ENCODE measurements at regions not wholly inside any gene's neighbourhood (a gene's known extent, or its start where the extent isn't known, plus 50 kb on each side); places are given as distances from the start of the nearest gene placed in this dataset.

- TF ChIP-seq, protein P1, sequence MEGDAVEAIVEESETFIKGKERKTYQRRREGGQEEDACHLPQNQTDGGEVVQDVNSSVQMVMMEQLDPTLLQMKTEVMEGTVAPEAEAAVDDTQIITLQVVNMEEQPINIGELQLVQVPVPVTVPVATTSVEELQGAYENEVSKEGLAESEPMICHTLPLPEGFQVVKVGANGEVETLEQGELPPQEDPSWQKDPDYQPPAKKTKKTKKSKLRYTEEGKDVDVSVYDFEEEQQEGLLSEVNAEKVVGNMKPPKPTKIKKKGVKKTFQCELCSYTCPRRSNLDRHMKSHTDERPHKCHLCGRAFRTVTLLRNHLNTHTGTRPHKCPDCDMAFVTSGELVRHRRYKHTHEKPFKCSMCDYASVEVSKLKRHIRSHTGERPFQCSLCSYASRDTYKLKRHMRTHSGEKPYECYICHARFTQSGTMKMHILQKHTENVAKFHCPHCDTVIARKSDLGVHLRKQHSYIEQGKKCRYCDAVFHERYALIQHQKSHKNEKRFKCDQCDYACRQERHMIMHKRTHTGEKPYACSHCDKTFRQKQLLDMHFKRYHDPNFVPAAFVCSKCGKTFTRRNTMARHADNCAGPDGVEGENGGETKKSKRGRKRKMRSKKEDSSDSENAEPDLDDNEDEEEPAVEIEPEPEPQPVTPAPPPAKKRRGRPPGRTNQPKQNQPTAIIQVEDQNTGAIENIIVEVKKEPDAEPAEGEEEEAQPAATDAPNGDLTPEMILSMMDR (IDR thresholded peaks at IDR 0.05), result no peak
- TF ChIP-seq POLR2AphosphoS5 (IDR thresholded peaks at IDR 0.05), result no peak
- TF ChIP-seq POLR2A (IDR thresholded peaks at IDR 0.05), result no peak
- TF ChIP-seq EP300 (IDR thresholded peaks at IDR 0.05), result no peak
Measured at GRCh38 chr4:85058551-85058950, 92.1 kb upstream of the WDFY3 start.

Measured in stomach (tissue), 4 donors.